ENCODE measurements at regions not wholly inside any gene's neighbourhood (a gene's known extent, or its start where the extent isn't known, plus 50 kb on each side); places are given as distances from the start of the nearest gene placed in this dataset.
"Not testable (repeated sequence)": the region's sequence is repeated elsewhere in the genome, so short reads cannot be mapped to it uniquely, and the experiment has no call there.

DNA sequence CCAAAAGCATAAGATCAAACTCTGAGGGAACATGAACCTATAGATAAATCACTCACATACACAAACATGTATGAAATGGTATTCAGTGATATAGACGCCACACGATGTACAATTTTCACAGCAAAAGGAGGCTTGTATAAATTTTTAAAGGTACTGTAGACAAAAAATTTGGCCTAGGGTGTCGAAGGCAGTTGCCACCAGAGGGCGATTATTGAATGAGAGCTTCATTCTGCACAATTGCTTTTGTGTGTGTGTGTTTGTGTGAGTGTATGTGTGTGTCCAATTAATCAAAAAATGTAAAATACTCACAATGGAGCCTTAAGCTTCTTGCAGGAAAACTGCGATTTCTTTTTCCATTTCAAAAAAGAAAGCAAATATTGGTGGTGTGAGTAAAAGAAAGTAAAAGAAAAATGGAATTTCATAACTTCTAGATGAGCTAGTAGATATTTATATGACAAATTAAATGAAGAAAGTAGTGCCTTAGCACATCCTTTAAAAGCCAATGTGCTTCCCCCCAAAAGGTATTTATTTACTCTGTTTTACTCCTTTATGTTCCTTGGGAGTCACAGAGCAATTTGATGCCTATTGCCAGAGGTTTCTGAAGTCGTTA is 800.1 kb downstream of the SATB2 start:
- DNase-seq (ENCODE audit: insufficient read length, low spot score) (no peak), FAIRE-seq (no peak)

DNA sequence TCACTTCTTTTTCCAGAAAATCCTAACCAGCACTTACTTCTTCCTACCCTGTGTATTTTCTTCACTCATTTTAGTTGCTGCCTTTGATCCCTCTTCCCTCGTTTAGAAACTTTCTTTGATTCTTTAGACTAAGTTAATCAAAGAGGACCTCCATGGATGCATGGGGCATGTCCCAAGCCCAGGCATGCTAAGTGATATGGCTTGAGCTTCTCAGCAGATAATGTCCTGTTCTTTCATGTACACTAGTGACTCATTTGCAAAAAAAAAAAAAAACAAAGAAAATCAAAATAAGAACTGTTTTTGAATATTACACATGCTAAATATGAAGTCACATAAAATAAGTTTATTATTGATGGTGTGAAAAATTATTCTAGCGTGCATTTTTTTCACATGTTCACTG is 800.9 kb downstream of the SATB2 start:
- FAIRE-seq (no peak), DNase-seq (ENCODE audit: insufficient read length, low spot score) (no peak)

DNA sequence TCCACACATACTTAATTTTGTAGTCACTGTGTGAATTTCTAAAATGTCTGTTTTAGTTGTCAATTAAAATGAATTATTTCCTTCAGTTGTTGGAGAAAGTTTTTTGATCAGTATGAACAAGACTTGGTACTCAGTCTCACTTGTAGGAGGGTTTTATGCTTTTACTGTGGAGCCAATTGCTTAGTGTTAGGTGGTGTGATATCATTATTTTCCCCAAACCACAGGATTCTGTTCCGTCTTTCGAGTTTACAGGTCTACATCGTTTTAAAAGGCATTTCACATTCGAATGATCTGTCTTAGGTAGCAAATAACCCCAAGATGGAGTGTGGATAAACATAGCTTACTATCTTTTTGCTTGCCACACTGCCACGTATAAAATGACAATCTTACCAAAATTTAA is 803.1 kb downstream of the SATB2 start:
- no peak for DNase-seq (ENCODE audit: insufficient read length, low spot score)
- no peak for FAIRE-seq

DNA sequence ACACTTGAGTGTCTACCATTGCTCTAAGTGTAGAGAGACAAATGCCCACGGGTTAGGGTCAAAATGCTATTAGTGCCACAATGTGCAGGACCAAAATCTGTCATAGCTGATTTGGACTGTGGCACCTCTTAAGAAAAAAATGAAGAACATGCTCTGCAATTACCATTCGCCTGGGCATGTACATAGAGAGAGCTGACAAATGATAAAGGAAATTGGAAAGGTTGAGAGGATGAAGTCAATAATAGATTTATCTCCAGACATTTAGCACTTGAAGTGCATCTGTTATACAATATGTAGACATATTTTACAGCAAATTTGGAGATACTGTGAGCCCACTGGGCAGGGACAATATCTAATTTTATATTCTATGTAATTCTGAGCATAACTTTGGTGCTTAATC is 804.4 kb downstream of the SATB2 start:
- FAIRE-seq = no peak
- DNase-seq (ENCODE audit: insufficient read length, low spot score) = no peak

DNA sequence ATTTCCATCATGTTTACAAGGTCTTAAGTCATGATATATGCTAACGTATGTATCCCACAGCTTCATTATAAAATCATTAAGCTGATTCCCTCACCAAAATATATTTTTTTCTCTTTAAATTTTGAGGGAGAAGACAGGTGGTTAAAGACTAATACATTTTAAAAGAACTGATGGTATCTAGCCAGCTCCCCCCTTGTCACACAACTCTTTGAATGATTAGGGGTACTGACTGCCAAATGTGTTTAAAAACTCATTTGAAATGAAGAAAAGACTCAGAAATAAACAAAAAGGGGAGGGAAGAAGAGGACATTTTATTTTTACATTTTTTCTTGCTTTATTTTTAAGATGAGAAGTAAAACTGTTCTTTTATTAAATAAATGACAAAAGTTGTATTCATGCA is 805.3 kb downstream of the SATB2 start:
- FAIRE-seq (no peak), DNase-seq (ENCODE audit: insufficient read length, low spot score) (no peak)

DNA sequence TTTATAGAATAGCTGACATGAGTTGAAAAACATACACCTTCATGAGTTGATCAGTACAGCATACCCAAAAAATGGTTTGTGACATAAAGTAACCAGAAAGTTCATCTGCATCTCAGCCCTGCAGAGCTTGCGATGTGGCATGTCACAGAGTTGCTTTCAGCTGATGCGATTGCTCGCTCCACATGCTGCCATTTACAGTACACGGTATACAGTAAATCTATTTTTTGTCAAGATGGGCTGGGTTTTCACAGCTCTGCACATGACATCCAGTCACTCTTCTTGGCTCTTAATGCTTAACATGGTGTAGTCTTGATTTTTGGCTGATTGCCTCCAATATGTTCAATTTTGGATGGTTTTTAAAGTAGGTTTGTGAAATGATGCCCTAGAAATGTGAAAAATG is 811.9 kb downstream of the SATB2 start:
- FAIRE-seq (no peak), DNase-seq (ENCODE audit: insufficient read length, low spot score) (no peak)

DNA sequence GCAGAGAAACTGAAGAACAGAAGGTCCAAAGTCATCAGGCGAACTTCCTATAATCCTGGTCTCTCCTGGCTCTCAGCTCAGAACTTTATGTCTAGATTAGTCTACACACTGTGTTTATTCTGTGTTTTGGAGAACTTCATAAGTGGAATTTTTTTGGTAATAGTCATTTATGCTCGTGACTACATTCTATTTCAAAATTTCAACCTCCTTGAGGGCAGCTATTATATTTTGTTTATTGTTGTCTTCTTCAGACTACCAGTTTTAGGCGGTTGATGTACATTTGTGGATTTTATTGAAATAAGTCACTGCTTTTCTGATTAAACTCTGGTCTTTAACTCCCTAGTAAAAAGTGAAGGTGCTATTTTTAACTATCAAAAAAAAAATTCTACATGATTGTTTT is 816.6 kb downstream of the SATB2 start:
- DNase-seq (ENCODE audit: insufficient read length, low spot score) (no peak), FAIRE-seq (no peak)

DNA sequence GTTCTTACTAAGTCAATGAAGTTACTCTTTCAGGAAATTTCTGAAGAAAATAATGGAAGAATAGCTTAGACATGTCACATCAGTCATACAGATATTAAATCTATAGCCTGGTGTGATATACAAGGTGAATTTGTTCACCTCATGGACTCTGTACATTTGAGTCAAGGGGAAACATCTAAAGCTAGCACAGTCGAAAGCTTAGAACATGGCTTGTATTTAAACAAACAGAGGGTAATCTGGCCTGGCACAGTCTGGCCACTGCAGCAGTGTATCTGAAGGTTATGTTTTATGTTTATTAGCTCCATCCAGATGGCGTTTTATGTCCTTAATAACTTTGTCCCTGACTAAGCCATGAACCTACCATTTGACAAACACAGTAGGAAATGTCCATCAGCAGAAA is 817.3 kb downstream of the SATB2 start:
- DNase-seq (ENCODE audit: insufficient read length, low spot score) = no peak
- FAIRE-seq = no peak

DNA sequence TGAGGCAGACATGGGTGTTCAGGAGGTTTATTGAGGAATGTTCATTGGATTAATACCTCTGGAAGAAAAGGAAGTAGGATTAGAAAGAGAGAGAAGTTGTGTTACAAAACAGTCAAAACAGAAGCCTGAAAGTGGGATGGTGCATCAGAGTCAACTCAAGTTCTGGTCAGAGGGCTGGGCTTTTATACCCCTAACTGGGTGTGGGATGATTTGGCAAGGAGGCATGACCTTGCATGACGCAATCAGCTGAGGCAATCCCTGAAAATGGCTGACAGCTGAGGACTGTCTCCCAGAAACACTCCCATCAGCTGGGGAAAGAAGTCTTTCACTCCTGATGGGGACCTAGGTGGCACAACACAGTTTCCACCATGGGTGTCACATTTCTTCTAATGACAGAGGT is 818.2 kb downstream of the SATB2 start:
- no peak for FAIRE-seq
- DNase-seq (ENCODE audit: insufficient read length, low spot score) = no peak

DNA sequence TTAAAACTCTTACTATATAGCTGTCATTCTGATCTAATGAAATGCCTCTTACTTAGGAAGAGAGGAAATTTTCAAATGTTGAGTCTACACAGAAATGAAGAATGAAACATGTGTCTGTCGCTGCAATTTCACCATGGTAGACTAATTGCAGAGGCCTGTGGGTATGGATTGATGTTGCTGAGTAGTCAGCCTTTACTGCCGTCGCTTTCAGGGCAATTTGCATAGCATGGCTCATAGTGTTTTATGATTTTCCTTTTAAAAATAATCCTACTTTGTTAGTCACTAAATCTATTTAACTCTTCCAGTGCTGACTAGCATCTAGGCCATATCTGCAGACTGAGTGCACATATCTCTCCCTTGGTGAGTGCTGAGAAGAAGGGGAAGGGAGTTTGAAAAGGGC is 819.2 kb downstream of the SATB2 start:
- FAIRE-seq = no peak
- no peak for DNase-seq (ENCODE audit: insufficient read length, low spot score)

DNA sequence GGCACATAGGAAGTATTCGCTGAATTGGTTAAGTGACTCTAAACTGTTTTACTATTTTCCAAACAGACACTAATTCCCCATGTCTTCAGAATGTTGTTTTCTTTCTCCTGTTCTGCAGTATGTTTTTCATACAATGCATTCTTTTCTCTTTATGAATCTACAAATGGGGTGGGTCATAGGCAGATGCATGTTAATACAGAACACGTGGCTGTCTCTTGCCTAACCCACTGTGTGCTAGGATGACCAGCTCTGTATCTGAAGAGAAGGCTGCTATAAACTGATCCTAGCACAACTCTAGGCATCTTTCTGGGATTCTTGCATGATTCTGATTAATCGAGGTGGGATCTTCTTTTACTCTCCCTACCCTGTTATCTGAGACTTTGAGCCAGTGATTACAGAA is 826.0 kb downstream of the PLCL1 start:
- no peak for DNase-seq (ENCODE audit: insufficient read length, low spot score)
- FAIRE-seq = no peak

DNA sequence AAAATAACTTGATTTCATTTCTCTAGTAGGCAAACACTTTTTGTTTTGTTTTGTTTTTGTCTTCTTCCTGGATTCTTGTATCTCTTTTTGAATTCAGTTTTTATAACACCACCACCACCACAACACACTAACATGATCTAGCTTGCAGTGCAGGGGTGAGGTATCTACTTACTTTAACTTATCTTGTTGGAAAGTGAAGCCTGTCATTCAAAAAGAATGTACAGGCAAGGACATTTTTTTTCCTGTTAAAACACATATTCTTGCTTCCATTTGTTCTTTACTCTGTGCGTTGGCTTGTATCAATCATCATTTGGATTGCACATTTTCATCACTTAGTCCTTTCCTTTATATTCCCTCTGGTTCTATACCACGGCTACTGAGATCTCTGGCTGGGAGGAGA is 824.2 kb downstream of the PLCL1 start:
- DNase-seq (ENCODE audit: insufficient read length, low spot score) (no peak), FAIRE-seq (no peak)

DNA sequence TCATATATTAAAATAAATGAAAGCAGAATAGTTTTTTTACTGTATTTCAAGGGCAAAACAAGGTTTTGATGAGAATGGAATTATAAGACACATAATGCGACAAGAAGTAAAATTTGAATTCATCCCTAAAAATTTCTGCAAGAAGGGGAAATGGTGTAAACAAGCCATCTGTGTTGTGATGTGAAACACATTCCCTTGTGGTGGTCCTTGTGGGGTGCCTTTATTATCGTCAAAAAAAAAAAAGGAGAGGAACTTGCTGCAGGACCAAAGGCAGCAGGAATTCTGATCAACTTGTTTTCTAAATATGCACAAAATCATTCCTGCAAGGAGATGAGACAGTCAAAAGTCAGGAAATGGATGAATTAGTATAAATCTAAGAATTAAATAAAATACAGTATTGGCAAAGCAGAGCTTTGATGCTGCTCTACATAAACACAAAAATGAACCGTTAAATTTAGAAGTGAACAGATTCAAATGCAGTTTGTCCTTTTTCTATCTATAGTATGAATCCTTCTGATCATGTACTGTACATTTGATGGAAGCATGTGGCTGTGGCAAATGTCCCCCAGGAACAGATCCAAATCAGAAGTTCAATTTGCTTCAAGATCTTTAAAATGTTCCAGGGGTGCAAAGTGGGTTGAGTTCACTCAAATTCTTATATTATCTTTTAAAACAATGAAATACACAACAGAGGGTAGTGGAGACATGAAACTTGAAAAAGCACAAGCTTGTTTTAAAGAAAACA is 818.8 kb downstream of the PLCL1 start:
- DNase-seq (ENCODE audit: insufficient read length, low spot score) (no peak), FAIRE-seq (no peak)

DNA sequence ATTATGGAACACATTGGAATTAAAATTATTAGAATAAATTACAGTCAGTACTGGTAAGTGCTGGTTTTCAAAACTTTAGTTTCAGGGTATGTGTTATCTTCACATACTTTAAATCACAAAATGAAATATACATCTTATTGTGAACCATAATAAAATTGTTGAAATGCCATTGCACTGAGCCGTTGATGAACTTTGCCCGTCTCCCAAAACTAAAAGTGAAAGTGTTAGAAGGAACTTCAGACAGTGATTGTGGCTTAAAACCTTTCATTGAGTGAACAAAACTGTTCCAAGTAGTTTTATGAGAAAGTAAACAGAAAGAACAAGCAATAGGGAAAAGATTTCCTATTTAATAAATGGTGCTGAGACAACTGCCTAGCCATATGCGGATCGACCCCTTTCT is 811.6 kb downstream of the PLCL1 start:
- FAIRE-seq = no peak
- DNase-seq (ENCODE audit: insufficient read length, low spot score) = no peak

DNA sequence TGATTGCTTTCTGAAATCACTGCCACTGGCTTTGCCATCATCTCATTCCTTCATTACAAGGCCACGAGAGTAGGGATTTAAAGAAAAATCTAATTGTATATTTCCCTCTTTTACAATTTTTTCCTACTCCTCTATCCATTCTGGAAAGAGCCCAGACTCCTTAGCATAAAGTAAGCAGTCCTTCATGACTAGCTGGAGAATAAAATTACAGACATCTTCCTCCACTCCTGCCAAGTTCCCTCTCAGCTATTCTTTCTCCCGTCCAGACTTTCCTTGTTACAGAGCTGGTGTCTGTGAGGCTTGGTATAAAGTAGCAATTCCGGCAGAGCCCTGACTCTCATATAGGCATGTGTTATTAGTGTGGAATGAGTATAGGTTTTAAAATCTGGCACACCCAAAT is 806.8 kb downstream of the PLCL1 start:
- DNase-seq (ENCODE audit: insufficient read length, low spot score) (no peak), FAIRE-seq (no peak)

DNA sequence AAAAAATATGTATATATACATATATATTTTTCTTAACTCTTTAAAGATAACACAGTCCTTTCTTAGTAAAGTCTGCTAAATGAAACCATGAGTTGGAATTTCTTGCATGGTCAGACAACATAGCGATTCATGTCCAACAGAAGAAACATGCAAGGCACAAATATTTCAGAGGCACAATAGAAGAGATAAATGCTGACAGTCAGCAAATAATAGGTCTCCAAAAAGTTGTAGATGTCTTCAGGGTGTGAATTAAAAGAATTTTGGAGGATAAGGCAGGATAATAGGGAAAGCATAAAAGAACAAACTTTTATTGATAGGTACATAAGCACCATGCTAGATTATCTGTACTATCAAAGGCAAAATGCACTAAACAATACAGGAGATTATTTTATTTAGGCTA is 800.2 kb downstream of the PLCL1 start:
- FAIRE-seq = no peak

DNA sequence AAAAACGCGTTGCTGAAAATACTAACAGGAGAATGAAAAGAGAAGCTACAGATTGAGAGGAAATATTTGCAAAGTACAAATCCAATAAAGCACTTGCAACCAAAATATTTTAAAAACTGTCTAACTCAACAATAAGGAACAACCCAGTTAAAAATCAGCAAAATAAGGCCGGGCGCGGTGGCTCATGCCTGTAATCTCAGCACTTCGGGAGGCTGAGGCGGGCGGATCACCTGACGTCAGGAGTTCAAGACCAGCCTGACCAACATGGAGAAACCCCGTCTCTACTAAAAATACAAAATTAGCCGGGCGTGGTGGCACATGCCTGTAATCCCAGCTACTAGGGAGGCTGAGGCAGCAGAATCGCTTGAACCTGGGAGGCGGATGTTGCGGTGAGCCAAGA is 798.6 kb downstream of the PLCL1 start:
- DNase-seq (ENCODE audit: insufficient read length, low spot score); FAIRE-seq: not testable (repeated sequence)

More for the DNA sequence above, 800.2 kb downstream of the PLCL1 start:
- no peak for DNase-seq (ENCODE audit: insufficient read length, low spot score)

DNA sequence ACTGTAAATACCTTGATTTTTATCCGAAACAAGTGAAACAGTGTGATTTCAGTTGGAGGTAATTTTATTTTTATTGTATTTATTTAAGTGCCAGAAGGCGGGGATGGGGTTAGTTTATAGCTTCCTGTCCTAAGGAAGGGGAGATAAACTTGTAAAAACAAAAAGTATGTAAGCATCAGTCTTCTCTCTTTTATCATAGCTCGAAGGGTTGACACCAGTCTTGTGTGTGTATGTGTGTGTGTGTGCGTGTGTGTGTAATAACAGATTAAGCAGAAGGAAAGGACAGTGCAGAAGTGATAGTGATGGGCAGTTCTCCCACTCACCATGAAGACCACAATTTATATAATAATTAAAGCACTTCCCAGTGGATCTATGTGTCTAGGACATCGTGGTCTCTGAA is 793.3 kb downstream of the PLCL1 start:
- DNase-seq (ENCODE audit: insufficient read length, low spot score) = no peak
- FAIRE-seq = no peak

DNA sequence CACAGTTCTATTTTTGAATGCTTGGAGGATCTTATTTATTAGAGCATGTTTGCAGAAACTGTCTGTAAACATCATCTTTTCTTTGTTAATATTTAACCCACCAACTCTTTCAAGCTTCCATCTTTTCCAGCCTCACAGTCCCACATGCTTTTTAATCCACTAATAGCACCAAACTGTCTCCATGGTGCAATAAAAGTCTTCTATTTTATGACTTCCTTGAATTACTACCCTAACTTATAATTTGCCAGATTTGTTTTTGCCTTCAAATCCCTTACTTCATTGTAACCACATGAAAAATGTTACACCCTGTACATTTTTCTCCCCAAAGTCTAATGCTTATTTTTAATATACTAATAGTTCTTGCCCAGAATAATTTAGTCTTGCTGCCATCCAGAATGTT is 792.6 kb downstream of the PLCL1 start:
- no peak for DNase-seq (ENCODE audit: insufficient read length, low spot score)
- FAIRE-seq = no peak

DNA sequence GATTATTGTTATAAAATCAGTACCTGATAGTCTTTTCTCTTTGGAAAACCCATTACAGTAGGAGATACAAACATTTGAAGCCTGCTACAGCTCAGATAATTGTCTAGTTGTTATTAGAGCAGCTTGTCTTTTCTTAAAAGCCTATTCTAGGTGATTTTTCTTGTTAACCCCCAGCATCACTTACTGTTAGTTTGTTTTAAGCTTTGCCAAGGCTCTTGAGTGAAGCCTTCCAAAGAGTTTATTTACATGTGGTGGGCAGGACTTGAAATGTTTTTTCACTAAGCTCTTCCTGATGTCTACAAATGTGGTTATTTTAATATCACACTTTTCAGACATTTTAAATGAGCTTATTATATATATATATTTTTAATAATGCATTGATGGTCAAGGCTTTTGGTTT is 791.3 kb downstream of the PLCL1 start:
- no peak for FAIRE-seq

DNA sequence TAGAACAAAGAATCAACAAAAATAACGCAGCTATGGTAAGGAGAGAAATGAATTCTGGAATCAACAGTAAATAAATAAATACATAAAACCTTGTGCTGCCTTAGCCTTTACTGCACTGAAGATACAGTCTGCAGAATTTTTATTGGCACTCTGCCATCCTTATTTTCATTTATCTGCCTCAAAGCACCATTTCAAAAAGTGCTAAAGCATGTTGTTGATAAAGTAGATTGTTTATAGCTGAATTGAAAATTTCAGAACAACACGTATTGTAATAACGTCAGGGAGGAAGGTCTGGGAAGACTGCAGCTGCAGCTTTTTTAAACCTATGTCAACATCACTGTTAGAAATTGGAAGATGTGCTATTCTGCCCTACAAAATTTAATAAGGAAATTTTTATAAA is 787.2 kb downstream of the PLCL1 start:
- FAIRE-seq = no peak

More for the DNA sequence above, 791.3 kb downstream of the PLCL1 start:
- DNase-seq (ENCODE audit: insufficient read length, low spot score) = no peak

DNA sequence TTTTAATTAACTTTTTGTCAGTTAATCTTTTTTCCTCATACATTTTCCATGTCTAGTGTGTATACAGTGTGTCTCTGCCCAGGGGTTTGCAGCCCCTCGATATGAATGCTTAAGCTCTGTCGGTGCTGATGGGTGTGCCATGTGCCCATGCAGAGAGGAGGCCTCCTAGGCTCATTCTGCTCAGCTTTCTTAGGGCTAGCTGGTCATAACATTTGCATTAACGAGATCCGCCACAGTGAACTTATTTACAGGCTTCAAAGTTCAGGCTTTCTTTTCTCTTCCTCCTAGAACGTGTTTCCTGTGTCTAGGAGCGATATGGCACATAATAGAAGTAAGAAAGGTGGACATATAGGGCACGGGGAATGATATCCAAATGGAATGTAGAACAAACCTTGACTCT is 783.3 kb downstream of the PLCL1 start:
- FAIRE-seq = no peak
- DNase-seq (ENCODE audit: insufficient read length, low spot score) = no peak

More for the DNA sequence above, 787.2 kb downstream of the PLCL1 start:
- DNase-seq (ENCODE audit: insufficient read length, low spot score) = no peak

DNA sequence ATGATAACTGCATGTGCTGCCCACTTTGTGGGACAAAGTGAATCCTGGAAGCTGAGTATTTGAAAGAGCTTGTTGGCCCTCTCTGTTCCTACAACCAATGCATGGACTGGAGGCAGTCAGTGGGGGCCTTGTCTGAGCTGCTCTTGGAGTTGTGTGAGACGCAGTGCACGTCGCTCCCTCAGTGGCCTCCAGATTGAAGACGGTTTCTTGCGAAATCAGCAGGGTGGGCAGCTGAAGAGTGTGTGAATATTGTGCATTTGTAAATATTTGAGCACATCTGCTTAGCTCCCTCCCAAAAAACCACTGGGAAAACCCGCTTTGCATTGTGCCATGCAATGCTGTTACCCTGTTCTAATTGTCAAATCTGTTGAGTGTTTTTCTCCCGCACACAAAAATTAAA is 782.8 kb downstream of the PLCL1 start:
- FAIRE-seq (no peak), DNase-seq (ENCODE audit: insufficient read length, low spot score) (no peak)
